K562 (cell line): ENCODE measurements at regions not wholly inside any gene's neighbourhood (a gene's known extent, or its start where the extent isn't known, plus 50 kb on each side); places are given as distances from the start of the nearest gene placed in this dataset.

Source experiments
- ATAC-seq: fragments of 200-7000 bp; cut with Tn5 transposase; 3 replicates; pipeline ENCODE4 v1.9.1; 2020; ENCODE audit warnings: moderate library complexity
- BruUV-seq: library from RNA; stranded (reverse); fragments of 400-500 nt; replicated peaks from 2 replicates; lab custom pipeline; 2021; lab: Mats Ljungman, UMichigan
- CTCF ChIA-PET: fragments of 300-600 bp; formaldehyde crosslinking; extraction: SDS; loops from one replicate; lab custom pipeline; 2021; ENCODE audit warnings: low intra/inter-chr PET ratio; lab: Yijun Ruan, JAX
- POLR2A ChIA-PET: fragments of 300-600, 350-650 bp; sonication (Branson Sonifier 250); formaldehyde crosslinking; extraction: SDS; loops from one replicate; lab custom pipeline; 2021; ENCODE audit warnings: antibody characterized with exemption, inconsistent platforms; lab: Yijun Ruan, JAX
- DNase-seq, 4 experiments: peaks; one replicate each; pipeline versions ENCODE4 v3.0.0 to v3.0.0-alpha.2; 2011 to 2018; ENCODE audit warnings: low spot score in 3 of 4, mixed read lengths in 3 of 4; ENCODE audit errors: extremely low read depth in 1 of 4
- FAIRE-seq: peaks from 2 replicates; lab custom pipeline; 2011; peaks lifted over from hg19 to GRCh38; lab: Jason Lieb, UNC
- H2AFZ ChIP-seq: 2 replicates; pipeline ENCODE4 v1.6.0; 2011; ENCODE audit warnings: low read depth, low read length, control low read depth, inconsistent platforms
- H3K27ac ChIP-seq: fragments of 200-600 bp; 3 replicates; pipeline ENCODE4 v1.8.0; 2011; ENCODE audit warnings: low read depth, mild to moderate bottlenecking, control low read depth, inconsistent platforms, low read length, moderate library complexity, mixed read lengths; ENCODE audit errors: extremely low read depth
- H3K27me3 ChIP-seq, 2 experiments: fragments of 300-600 bp in 1 of 2; 2 replicates in 1 of 2; 3 replicates in 1 of 2; pipeline versions ENCODE4 v1.6.0 to v1.8.0; 2011; ENCODE audit warnings: inconsistent platforms in 2 of 2, low read length in 2 of 2, mild to moderate bottlenecking in 1 of 2, mixed read lengths in 1 of 2, moderate library complexity in 1 of 2; ENCODE audit not compliant: control insufficient read depth in 2 of 2, insufficient read depth in 2 of 2
- H3K36me3 ChIP-seq: fragments of 300-600 bp; 3 replicates; pipeline ENCODE4 v1.8.0; 2011; ENCODE audit warnings: mild to moderate bottlenecking, low read length, inconsistent platforms; ENCODE audit not compliant: control insufficient read depth, insufficient read depth
- H3K4me1 ChIP-seq, 2 experiments: fragments of 200-600 bp in 1 of 2; replicated peaks in 1 of 2; 2 replicates in 1 of 2; 3 replicates in 1 of 2; pipeline versions ENCODE4 v1.5.1 to v1.8.0; 2011; ENCODE audit warnings: inconsistent platforms in 2 of 2, low read length in 2 of 2, mild to moderate bottlenecking in 1 of 2, mixed read lengths in 1 of 2, moderate library complexity in 1 of 2; ENCODE audit not compliant: control insufficient read depth in 2 of 2, insufficient read depth in 2 of 2
- H3K4me2 ChIP-seq: 2 replicates; pipeline ENCODE4 v1.6.1; 2011; ENCODE audit warnings: low read length, control low read depth, inconsistent platforms, mixed read lengths; ENCODE audit not compliant: insufficient read depth
- H3K4me3 ChIP-seq: fragments of 200-600 bp; sonication (generic), shearing (Covaris generic); 2 replicates; pipeline ENCODE4 v1.5.1; 2016; ENCODE audit warnings: control low read depth, inconsistent platforms
- H3K79me2 ChIP-seq: fragments of 200-600 bp; 3 replicates; pipeline ENCODE4 v1.8.0; 2011; ENCODE audit warnings: low read length, inconsistent platforms; ENCODE audit not compliant: control insufficient read depth, insufficient read depth
- H3K9ac ChIP-seq, 2 experiments: 2 replicates each; pipeline versions ENCODE4 v1.6.0 to v1.6.1; 2011; ENCODE audit warnings: low read depth in 2 of 2, low read length in 2 of 2, control low read depth in 1 of 2, inconsistent platforms in 1 of 2, mild to moderate bottlenecking in 1 of 2, mixed read lengths in 1 of 2; ENCODE audit not compliant: insufficient read depth in 1 of 2
- H3K9me1 ChIP-seq: one replicate; pipeline ENCODE4 v1.6.0; 2011; ENCODE audit warnings: inconsistent platforms, mild to moderate bottlenecking, low read length, moderate library complexity; ENCODE audit not compliant: control insufficient read depth, insufficient read depth
- H3K9me3 ChIP-seq: replicated peaks from 2 replicates; pipeline ENCODE4 v1.5.1; 2011; ENCODE audit warnings: low read depth, low read length, inconsistent platforms; ENCODE audit not compliant: control insufficient read depth, insufficient read depth
- H4K20me1 ChIP-seq: replicated peaks from 2 replicates; pipeline ENCODE4 v1.6.1; 2011; ENCODE audit warnings: low read length, inconsistent platforms, mixed read lengths; ENCODE audit not compliant: control insufficient read depth, insufficient read depth
- ATF1 ChIP-seq, 2 experiments: fragments of 450-650 bp in 1 of 2; IDR thresholded peaks; 2 replicates each; pipeline ENCODE4 v1.6.1; 2016; ENCODE audit warnings: missing compliant biosample characterization in 1 of 2, missing genetic modification characterization in 1 of 2
- CREM ChIP-seq: IDR thresholded peaks from 2 replicates; pipeline ENCODE4 v1.6.1; 2014; ENCODE audit warnings: antibody characterized with exemption, low read depth
- HMG20B ChIP-seq: fragments of 250-450 bp; sonication (Bioruptor Pico); IDR thresholded peaks from 2 replicates; pipeline ENCODE4 v1.5.0; 2021; ENCODE audit warnings: mild to moderate bottlenecking
- KAT7 ChIP-seq: sonication (generic); formaldehyde crosslinking; IDR thresholded peaks from 2 replicates; pipeline ENCODE4 v1.8.0; 2022; ENCODE audit warnings: missing genetic modification reagents, mild to moderate bottlenecking, borderline replicate concordance
- NCOA1 ChIP-seq: fragments of 450-650 bp; IDR thresholded peaks from 2 replicates; pipeline ENCODE4 v1.6.1; 2016; ENCODE audit warnings: low read depth
- NCOR1 ChIP-seq: fragments of 450-650 bp; IDR thresholded peaks from 2 replicates; pipeline ENCODE4 v1.6.1; 2016; ENCODE audit warnings: mild to moderate bottlenecking, moderate library complexity
- NRF1 ChIP-seq, 2 experiments: fragments of 450-650 bp; IDR thresholded peaks in 1 of 2; conservative IDR thresholded peaks in 1 of 2; 2 replicates each; pipeline ENCODE4 v1.6.1; 2014; ENCODE audit warnings: mild to moderate bottlenecking in 2 of 2
- POLR2G ChIP-seq: fragments of 200-400 bp; formaldehyde crosslinking; IDR thresholded peaks from 2 replicates; pipeline ENCODE4 v1.6.1; 2017; ENCODE audit warnings: low read depth, mild to moderate bottlenecking, antibody characterized with exemption, low read length, moderate library complexity
- TAF1 ChIP-seq: IDR thresholded peaks from 2 replicates; pipeline ENCODE4 v1.6.1; 2011; ENCODE audit warnings: mild to moderate bottlenecking, low read length, moderate library complexity; ENCODE audit not compliant: insufficient read depth, control insufficient read depth, severe bottlenecking; ENCODE audit errors: extremely low read depth
- TSC22D4 ChIP-seq: fragments of 450-650 bp; IDR thresholded peaks from 2 replicates; pipeline ENCODE4 v1.6.1; 2016; ENCODE audit warnings: missing genetic modification characterization, missing biosample characterization, control low read depth
- ZEB2 ChIP-seq: fragments of 450-650 bp; IDR thresholded peaks from 2 replicates; pipeline ENCODE4 v1.6.1; 2016
- ZNF324 ChIP-seq: fragments of 250-450 bp; sonication (Bioruptor Pico); IDR thresholded peaks from 2 replicates; pipeline ENCODE4 v1.4.0; 2020; ENCODE audit warnings: mild to moderate bottlenecking
- ZZZ3 ChIP-seq: fragments of 450-650 bp; IDR thresholded peaks from 2 replicates; pipeline ENCODE4 v1.6.1; 2016; ENCODE audit warnings: antibody characterized with exemption, mild to moderate bottlenecking, moderate library complexity
- WGBS: fragments of 100-300 bp; shearing (Covaris generic); methylation state at CpG from one replicate; pipeline ENCODE4 v1.1.6; 2016; ENCODE audit warnings: low coverage, mixed read lengths; ENCODE audit not compliant: insufficient coverage; ENCODE audit errors: missing lambda C conversion rate; 5-methylcytosine and 5-hydroxymethylcytosine counted together
- in situ Hi-C: fragments of 300-500 bp; cut with MboI; formaldehyde crosslinking; loops from 4 replicates; pipeline ENCODE4 v1.15.0; 2018; ENCODE audit warnings: inconsistent platforms, mixed read lengths
- intact Hi-C: fragments of 100-400 bp; cut with micrococcal nuclease; formaldehyde crosslinking; loops from 2 replicates; pipeline ENCODE4 v1.14.2; 2022
- TF ChIP-seq, protein P1 (sequence below), 2 experiments: fragments of 450-650 bp; conservative IDR thresholded peaks; 2 replicates each; pipeline ENCODE4 v1.6.1; 2017; ENCODE audit warnings: mild to moderate bottlenecking in 2 of 2, moderate library complexity in 2 of 2
- TF ChIP-seq, protein P2 (sequence below): fragments of 250-450 bp; sonication (Bioruptor Pico); IDR thresholded peaks from 2 replicates; pipeline ENCODE4 v1.4.0; 2020; ENCODE audit warnings: mild to moderate bottlenecking, moderate library complexity, borderline replicate concordance
- TF ChIP-seq, protein P3 (sequence below): sonication (generic); formaldehyde crosslinking; IDR thresholded peaks from 2 replicates; pipeline ENCODE4 v1.8.1; 2023; ENCODE audit warnings: mild to moderate bottlenecking, missing genetic modification reagents, moderate library complexity

DNA sequence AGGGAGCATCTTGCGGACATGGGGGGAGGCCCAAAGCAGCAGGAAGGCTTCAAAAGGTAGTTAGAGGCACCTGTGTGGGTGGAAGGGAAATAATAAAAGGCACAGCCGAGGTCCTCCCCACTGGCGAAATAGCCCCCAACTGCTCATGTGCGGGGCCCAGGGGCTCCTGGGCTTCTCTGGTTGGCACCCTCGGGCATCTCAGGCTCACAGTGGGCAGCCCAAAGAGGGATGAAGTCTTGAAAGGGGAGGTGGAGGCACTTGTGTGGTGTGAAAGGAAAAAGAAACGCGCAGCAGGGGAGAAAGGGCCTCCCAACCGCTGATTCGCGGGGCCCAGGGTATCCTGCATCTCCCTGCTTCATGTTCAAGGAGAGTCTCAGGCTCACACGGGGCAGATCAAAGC, 579.4 kb downstream of the ALG10 start (continued):
- TF ChIP-seq POLR2G (no peak), CREM (no peak)

DNA sequence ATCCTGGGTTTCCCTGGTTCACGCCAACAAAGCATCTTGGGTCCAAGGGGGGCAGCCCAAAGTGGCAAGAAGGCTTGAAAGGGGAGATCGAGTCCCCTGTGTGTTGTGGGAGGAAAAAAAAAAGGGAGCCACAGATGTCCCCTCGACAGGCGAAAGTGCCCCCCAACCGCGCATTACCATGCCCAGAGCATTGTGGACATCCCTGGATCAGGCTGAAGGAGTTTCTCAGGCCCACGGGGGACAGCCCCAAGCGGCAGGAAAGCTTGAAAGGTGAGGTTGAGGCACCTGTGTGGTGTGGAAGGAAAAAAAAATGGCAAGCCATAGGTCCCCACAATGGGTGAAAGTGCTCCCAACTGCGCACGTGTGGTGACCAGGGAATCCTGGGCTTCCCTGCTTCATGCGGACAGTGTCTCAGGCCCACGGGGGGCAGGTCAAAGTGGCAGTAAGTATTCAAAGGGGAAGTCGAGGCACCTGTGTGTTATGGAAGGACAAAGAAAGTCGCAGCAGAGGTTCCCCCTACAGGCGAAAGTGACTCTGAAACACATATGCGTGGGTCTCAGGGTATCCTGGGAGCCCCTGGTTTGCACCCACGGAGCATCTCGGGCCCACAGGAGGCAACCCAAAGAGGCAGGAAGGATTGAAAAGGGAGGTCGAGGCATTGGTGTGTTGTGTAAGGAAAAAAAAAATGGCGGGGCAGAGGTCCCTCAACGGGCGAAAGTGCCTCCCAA, 580.1 kb downstream of the ALG10 start:
- Histone ChIP-seq H3K36me3 (no peaks in the 10 kb centered on the region), H3K9me1 (no peaks in the 10 kb centered on the region), H3K4me2 (no peak overlapping the region), H3K79me2 (no peaks in the 10 kb centered on the region), H3K9me3 (no peaks in the 10 kb centered on the region), H3K27me3 (no peaks in the 10 kb centered on the region), H3K4me3 (no peak overlapping the region), H4K20me1 (no peaks in the 10 kb centered on the region), H3K4me1 (no peaks in the 10 kb centered on the region), H2AFZ (no peak overlapping the region), H3K27ac (no peak overlapping the region), H3K9ac (no peak overlapping the region)
- 2% methylated on average over 19 of the region's 22 CpGs for WGBS
- intact Hi-C loops: no loop called here
- DNase-seq: no peak
- no TSS peak for BruUV-seq
- ChIA-PET CTCF (no interaction called here), POLR2A (no interaction called here)
- in situ Hi-C loops: loop anchor here (10.0 kb wide), 2 partner anchors 388 to 468 kb away; no protein-coding TSS in a partner anchor
- FAIRE-seq: no peak
- ATAC-seq: no peak
- TF ChIP-seq ZEB2 (no peak), NRF1 (conservative IDR thresholded peaks at IDR 0.05 in 1 of 2, IDR thresholded peaks at IDR 0.05 in 1 of 2) (no peak), HMG20B (CRISPR knock-in tag) (no peak), NCOA1 (no peak), ZNF324 (CRISPR knock-in tag) (no peak), KAT7 (no peak), ATF1 (CRISPR knock-in tag; IDR thresholded peaks at IDR 0.05) (no peak), ATF1 (tag; IDR thresholded peaks at IDR 0.05) (no peak), ZZZ3 (no peak), NCOR1 (no peak), TAF1 (no peak), TSC22D4 (tag) (no peak)
- TF ChIP-seq, protein P1, sequence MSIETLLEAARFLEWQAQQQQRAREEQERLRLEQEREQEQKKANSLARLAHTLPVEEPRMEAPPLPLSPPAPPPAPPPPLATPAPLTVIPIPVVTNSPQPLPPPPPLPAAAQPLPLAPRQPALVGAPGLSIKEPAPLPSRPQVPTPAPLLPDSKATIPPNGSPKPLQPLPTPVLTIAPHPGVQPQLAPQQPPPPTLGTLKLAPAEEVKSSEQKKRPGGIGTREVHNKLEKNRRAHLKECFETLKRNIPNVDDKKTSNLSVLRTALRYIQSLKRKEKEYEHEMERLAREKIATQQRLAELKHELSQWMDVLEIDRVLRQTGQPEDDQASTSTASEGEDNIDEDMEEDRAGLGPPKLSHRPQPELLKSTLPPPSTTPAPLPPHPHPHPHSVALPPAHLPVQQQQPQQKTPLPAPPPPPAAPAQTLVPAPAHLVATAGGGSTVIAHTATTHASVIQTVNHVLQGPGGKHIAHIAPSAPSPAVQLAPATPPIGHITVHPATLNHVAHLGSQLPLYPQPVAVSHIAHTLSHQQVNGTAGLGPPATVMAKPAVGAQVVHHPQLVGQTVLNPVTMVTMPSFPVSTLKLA (conservative IDR thresholded peaks at IDR 0.05): no peak
- TF ChIP-seq, protein P2, sequence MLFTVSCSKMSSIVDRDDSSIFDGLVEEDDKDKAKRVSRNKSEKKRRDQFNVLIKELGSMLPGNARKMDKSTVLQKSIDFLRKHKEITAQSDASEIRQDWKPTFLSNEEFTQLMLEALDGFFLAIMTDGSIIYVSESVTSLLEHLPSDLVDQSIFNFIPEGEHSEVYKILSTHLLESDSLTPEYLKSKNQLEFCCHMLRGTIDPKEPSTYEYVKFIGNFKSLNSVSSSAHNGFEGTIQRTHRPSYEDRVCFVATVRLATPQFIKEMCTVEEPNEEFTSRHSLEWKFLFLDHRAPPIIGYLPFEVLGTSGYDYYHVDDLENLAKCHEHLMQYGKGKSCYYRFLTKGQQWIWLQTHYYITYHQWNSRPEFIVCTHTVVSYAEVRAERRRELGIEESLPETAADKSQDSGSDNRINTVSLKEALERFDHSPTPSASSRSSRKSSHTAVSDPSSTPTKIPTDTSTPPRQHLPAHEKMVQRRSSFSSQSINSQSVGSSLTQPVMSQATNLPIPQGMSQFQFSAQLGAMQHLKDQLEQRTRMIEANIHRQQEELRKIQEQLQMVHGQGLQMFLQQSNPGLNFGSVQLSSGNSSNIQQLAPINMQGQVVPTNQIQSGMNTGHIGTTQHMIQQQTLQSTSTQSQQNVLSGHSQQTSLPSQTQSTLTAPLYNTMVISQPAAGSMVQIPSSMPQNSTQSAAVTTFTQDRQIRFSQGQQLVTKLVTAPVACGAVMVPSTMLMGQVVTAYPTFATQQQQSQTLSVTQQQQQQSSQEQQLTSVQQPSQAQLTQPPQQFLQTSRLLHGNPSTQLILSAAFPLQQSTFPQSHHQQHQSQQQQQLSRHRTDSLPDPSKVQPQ (CRISPR knock-in tag): no peak
- TF ChIP-seq, protein P3, sequence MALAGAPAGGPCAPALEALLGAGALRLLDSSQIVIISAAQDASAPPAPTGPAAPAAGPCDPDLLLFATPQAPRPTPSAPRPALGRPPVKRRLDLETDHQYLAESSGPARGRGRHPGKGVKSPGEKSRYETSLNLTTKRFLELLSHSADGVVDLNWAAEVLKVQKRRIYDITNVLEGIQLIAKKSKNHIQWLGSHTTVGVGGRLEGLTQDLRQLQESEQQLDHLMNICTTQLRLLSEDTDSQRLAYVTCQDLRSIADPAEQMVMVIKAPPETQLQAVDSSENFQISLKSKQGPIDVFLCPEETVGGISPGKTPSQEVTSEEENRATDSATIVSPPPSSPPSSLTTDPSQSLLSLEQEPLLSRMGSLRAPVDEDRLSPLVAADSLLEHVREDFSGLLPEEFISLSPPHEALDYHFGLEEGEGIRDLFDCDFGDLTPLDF (CRISPR knock-in tag): no peak
